MM.1S (cell line): ENCODE measurements at regions not wholly inside any gene's neighbourhood (a gene's known extent, or its start where the extent isn't known, plus 50 kb on each side); places are given as distances from the start of the nearest gene placed in this dataset.
"Not testable (repeated sequence)": the region's sequence is repeated elsewhere in the genome, so short reads cannot be mapped to it uniquely, and the experiment has no call there.

Source experiments
- DNase-seq: peaks from one replicate; pipeline ENCODE4 v3.0.0-alpha.2; 2015
- H2AFZ ChIP-seq: fragments of 300-600 bp; sonication (generic); 2 replicates; pipeline ENCODE4 v1.6.0; 2016; ENCODE audit warnings: antibody characterized with exemption, low read length
- H3F3A ChIP-seq: fragments of 300-600 bp; sonication (generic); 2 replicates; pipeline ENCODE4 v1.6.1; 2016; ENCODE audit warnings: mild to moderate bottlenecking, antibody characterized with exemption, low read length, moderate library complexity, mixed read lengths; ENCODE audit not compliant: insufficient read depth
- H3K27ac ChIP-seq: fragments of 300-600 bp; sonication (generic); 2 replicates; pipeline ENCODE4 v1.5.1; 2016; ENCODE audit warnings: mild to moderate bottlenecking, low read length
- H3K27me3 ChIP-seq: fragments of 300-600 bp; sonication (generic); replicated peaks from 2 replicates; pipeline ENCODE4 v1.6.0; 2016; ENCODE audit warnings: low read length; ENCODE audit not compliant: insufficient read depth
- H3K36me3 ChIP-seq: fragments of 300-600 bp; sonication (generic); replicated peaks from 2 replicates; pipeline ENCODE4 v1.6.1; 2016; ENCODE audit warnings: mild to moderate bottlenecking, low read length, mixed read lengths; ENCODE audit not compliant: insufficient read depth
- H3K4me1 ChIP-seq: fragments of 300-600 bp; sonication (generic); 2 replicates; pipeline ENCODE4 v1.6.1; 2016; ENCODE audit warnings: low read length, mixed read lengths
- H3K4me2 ChIP-seq: fragments of 300-600 bp; sonication (generic); 2 replicates; pipeline ENCODE4 v1.6.0; 2016; ENCODE audit warnings: low read depth, low read length
- H3K4me3 ChIP-seq: fragments of 300-600 bp; sonication (generic); 2 replicates; pipeline ENCODE4 v1.5.1; 2016; ENCODE audit warnings: low read length, mixed read lengths
- H3K79me2 ChIP-seq: fragments of 300-600 bp; sonication (generic); 2 replicates; pipeline ENCODE4 v1.6.1; 2016; ENCODE audit warnings: mixed run types, low read length, mixed read lengths
- H3K9ac ChIP-seq: fragments of 300-600 bp; sonication (generic); 2 replicates; pipeline ENCODE4 v1.6.1; 2016; ENCODE audit warnings: low read length, mixed read lengths
- H3K9me2 ChIP-seq: fragments of 300-600 bp; sonication (generic); replicated peaks from 2 replicates; pipeline ENCODE4 v1.6.1; 2016; ENCODE audit warnings: mild to moderate bottlenecking, low read length, mixed read lengths; ENCODE audit not compliant: insufficient read depth
- H3K9me3 ChIP-seq: fragments of 300-600 bp; sonication (generic); replicated peaks from 2 replicates; pipeline ENCODE4 v1.6.1; 2016; ENCODE audit warnings: mild to moderate bottlenecking, low read length, mixed read lengths; ENCODE audit not compliant: insufficient read depth
- H4K20me1 ChIP-seq: fragments of 300-600 bp; sonication (generic); 2 replicates; pipeline ENCODE4 v1.6.1; 2016; ENCODE audit warnings: mild to moderate bottlenecking, low read length, moderate library complexity, mixed read lengths; ENCODE audit not compliant: insufficient read depth
- CTCF ChIP-seq: fragments of 300-600 bp; sonication (generic); IDR thresholded peaks from 2 replicates; pipeline ENCODE4 v1.5.1; 2016; ENCODE audit warnings: antibody characterized with exemption, low read length, mixed read lengths
- EZH2 ChIP-seq: fragments of 300-600 bp; sonication (generic); optimal IDR thresholded peaks from 2 replicates; pipeline ENCODE3; 2017; ENCODE audit warnings: low read depth, mild to moderate bottlenecking, antibody characterized with exemption, low read length, mixed read lengths
- EZH2phosphoT487 ChIP-seq: fragments of 300-600 bp; sonication (generic); IDR thresholded peaks from 2 replicates; pipeline ENCODE4 v1.6.1; 2018; ENCODE audit warnings: antibody characterized with exemption, low read length

- H2AFZ ChIP-seq, result no peak overlapping the region
- no peaks in the 10 kb centered on the region for H3K36me3 ChIP-seq
- H3F3A ChIP-seq, result peaks cover 29% of the 10 kb centered on the region
- H3K79me2 ChIP-seq, result peaks cover 50% of the 10 kb centered on the region
- no peaks in the 10 kb centered on the region for H3K9me2 ChIP-seq
- H3K9ac ChIP-seq, result no peak overlapping the region
- H3K4me2 ChIP-seq, result no peak overlapping the region
- H3K27me3 ChIP-seq, result no peaks in the 10 kb centered on the region
- H3K27ac ChIP-seq, result peak overlapping the region; percentile 26; the same call in 1 of the 2 replicates
- DNase-seq, result no peak
- no peak for TF ChIP-seq EZH2phosphoT487
- TF ChIP-seq CTCF, result no peak
- H4K20me1 ChIP-seq, result no peaks in the 10 kb centered on the region
- H3K9me3 ChIP-seq, result no peaks in the 10 kb centered on the region
- peaks cover 92% of the 10 kb centered on the region for H3K4me1 ChIP-seq
- no peak overlapping the region for H3K4me3 ChIP-seq
Measured at GRCh38 chr22:22821340-22821739, 66.3 kb upstream of the IGLL5 start.

GRCh38 chr22:22822106-22822505 is 65.5 kb upstream of the IGLL5 start:
- TF ChIP-seq EZH2phosphoT487 (no peak), EZH2 (no peak), CTCF (no peak)
- no peaks in the 10 kb centered on the region for H3K9me2 ChIP-seq
- peak overlapping the region; percentile 26; the same call in 1 of the 2 replicates for H3K27ac ChIP-seq
- H3K79me2 ChIP-seq, result peaks cover 58% of the 10 kb centered on the region
- no peak overlapping the region for H3K9ac ChIP-seq
- H3K9me3 ChIP-seq, result no peaks in the 10 kb centered on the region
- H4K20me1 ChIP-seq, result no peaks in the 10 kb centered on the region
- peaks cover 91% of the 10 kb centered on the region for H3K4me1 ChIP-seq
- no peaks in the 10 kb centered on the region for H3K36me3 ChIP-seq
- no peak overlapping the region for H2AFZ ChIP-seq
- H3F3A ChIP-seq, result peaks cover 29% of the 10 kb centered on the region
- no peak overlapping the region for H3K4me3 ChIP-seq
- H3K27me3 ChIP-seq, result no peaks in the 10 kb centered on the region
- DNase-seq, result no peak
- H3K4me2 ChIP-seq, result no peak overlapping the region

GRCh38 chr22:22822553-22822952 is 65.1 kb upstream of the IGLL5 start:
- not testable (repeated sequence) for H3K9me3 ChIP-seq, H3K9me2 ChIP-seq, H3K9ac ChIP-seq, H3K4me3 ChIP-seq, H2AFZ ChIP-seq, H3K4me2 ChIP-seq, H4K20me1 ChIP-seq, H3K36me3 ChIP-seq, DNase-seq, H3K27me3 ChIP-seq
- Histone ChIP-seq H3K4me1 (peaks cover 91% of the 10 kb centered on the region), H3K27ac (peak overlapping the region; percentile 26; the same call in 1 of the 2 replicates), H3F3A (peaks cover 29% of the 10 kb centered on the region), H3K79me2 (peaks cover 62% of the 10 kb centered on the region)

DNA sequence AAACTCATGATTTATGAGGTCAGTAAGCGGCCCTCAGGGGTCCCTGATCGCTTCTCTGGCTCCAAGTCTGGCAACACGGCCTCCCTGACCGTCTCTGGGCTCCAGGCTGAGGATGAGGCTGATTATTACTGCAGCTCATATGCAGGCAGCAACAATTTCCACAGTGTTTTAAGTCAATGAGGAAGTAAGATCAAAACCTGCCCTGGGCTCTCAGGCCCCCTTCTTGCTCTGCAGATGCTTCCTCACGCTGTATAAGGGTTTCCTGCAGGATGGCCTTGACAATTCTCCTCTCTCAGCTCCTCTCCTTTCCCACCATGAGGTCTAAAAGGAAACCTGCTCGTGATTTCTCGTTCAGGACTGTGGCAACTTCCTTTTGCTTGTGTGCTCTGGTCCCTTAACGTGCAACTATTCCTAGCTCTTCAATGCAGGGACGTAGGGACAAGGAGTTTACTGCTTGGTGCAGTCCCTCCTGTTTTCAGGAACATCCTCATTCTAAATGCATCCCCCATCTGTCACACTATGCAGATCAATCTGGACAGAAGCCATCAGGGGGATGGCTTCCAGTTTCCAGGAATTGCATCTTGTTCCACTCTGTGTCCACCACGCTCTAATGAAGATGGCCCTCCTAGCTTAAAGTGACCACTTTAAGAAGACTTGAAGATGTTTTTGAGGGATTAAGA is 64.3 kb upstream of the IGLL5 start:
- no peak for DNase-seq
- Histone ChIP-seq H3K36me3 (no peaks in the 10 kb centered on the region), H4K20me1 (no peaks in the 10 kb centered on the region), H3K4me1 (peaks cover 84% of the 10 kb centered on the region), H3K9me2 (no peaks in the 10 kb centered on the region), H3K4me3 (no peak overlapping the region), H3K9me3 (no peaks in the 10 kb centered on the region), H2AFZ (no peak overlapping the region), H3K9ac (no peak overlapping the region), H3F3A (peaks cover 29% of the 10 kb centered on the region), H3K27ac (peak overlapping the region; percentile 26; the same call in 1 of the 2 replicates), H3K79me2 (peaks cover 62% of the 10 kb centered on the region), H3K4me2 (no peak overlapping the region), H3K27me3 (no peaks in the 10 kb centered on the region)
- TF ChIP-seq EZH2phosphoT487 (no peak), EZH2 (no peak), CTCF (no peak)
